HFF-Myc (cell line): ENCODE measurements at regions not wholly inside any gene's neighbourhood (a gene's known extent, or its start where the extent isn't known, plus 50 kb on each side); places are given as distances from the start of the nearest gene placed in this dataset.

Source experiments
- DNase-seq: peaks from one replicate; pipeline ENCODE4 v3.0.0-alpha.2; 2011; ENCODE audit warnings: low read depth; ENCODE audit errors: extremely low read depth
- H3K4me3 ChIP-seq: replicated peaks from 2 replicates; pipeline ENCODE4 v1.5.1; 2011; ENCODE audit warnings: low read depth, mild to moderate bottlenecking, control low read depth, low read length
- TF ChIP-seq, protein P1 (sequence below): IDR thresholded peaks from 2 replicates; pipeline ENCODE4 v1.5.1; 2012; ENCODE audit warnings: mild to moderate bottlenecking, low read depth, low read length, control low read depth; ENCODE audit errors: missing control alignments

GRCh38 chr5:52725808-52726207 lies 61.9 kb upstream of the ITGA1 start:
- H3K4me3 ChIP-seq = no peak overlapping the region
- TF ChIP-seq, protein P1, sequence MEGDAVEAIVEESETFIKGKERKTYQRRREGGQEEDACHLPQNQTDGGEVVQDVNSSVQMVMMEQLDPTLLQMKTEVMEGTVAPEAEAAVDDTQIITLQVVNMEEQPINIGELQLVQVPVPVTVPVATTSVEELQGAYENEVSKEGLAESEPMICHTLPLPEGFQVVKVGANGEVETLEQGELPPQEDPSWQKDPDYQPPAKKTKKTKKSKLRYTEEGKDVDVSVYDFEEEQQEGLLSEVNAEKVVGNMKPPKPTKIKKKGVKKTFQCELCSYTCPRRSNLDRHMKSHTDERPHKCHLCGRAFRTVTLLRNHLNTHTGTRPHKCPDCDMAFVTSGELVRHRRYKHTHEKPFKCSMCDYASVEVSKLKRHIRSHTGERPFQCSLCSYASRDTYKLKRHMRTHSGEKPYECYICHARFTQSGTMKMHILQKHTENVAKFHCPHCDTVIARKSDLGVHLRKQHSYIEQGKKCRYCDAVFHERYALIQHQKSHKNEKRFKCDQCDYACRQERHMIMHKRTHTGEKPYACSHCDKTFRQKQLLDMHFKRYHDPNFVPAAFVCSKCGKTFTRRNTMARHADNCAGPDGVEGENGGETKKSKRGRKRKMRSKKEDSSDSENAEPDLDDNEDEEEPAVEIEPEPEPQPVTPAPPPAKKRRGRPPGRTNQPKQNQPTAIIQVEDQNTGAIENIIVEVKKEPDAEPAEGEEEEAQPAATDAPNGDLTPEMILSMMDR = no peak
- no peak for DNase-seq

DNA sequence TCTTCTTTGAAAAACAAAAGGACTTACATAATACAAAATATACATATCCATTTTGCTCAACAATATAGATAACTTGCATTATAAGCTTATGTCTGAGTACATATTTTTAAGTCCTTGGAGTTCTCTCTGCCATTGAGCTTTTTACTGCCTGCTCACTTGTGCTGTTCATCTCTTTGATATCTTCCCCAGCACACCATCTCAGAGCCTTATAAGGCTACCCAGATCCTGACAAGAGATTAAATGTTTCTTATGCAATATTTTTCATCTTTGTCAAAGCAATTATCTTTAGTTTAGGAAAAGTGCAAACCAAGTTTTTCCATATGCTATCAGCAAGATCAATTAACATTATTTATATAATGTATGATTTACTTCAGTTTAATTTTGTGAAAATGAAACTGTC lies 60.7 kb upstream of the ITGA1 start:
- DNase-seq = no peak
- TF ChIP-seq, protein P1 = no peak
- H3K4me3 ChIP-seq = no peak overlapping the region

DNA sequence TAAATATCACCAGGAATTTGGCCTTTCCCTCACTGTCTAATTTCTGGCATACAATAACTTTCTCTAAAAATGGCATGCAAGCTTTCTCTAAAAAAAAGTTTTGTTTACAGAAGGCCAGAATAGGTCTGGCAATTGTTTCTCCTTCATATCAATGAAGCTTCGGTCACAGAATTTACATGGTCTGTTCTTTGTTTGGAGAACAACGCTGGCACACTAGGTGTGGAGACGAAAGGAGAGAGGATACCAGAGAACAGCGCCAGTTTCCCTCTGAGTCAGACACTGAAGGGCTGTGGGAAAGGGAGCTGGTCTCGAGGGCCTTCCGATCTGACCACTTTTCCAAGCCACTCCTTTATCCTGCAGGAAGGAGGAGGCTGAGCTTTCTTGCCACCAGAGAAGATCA lies 60.1 kb upstream of the ITGA1 start:
- H3K4me3 ChIP-seq = no peak overlapping the region
- DNase-seq = no peak

GRCh38 chr5:52728224-52728623 lies 59.5 kb upstream of the ITGA1 start:
- TF ChIP-seq, protein P1 = no peak
- no peak for DNase-seq
- no peak overlapping the region for H3K4me3 ChIP-seq

More for the DNA sequence above, 60.1 kb upstream of the ITGA1 start:
- TF ChIP-seq, protein P1 = no peak

DNA sequence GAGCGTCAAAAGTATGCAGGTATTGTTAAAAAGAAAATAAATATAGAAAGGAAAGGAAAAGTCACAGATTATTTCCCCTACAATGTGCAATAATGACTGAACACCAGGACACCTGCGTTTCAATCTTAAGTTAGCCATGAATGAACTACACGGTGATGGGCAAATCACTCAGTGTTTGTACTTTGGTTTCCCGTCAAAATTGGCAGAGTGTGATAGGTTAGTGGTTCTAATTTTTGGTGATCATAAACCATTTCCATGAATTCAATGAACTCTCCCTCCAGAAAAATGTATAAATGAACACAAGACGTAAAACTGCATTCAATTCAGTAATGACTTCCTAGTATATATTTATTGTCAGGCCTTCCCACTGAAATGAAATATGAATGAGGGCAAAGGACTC lies 59.0 kb upstream of the ITGA1 start:
- DNase-seq = no peak
- TF ChIP-seq, protein P1 = no peak
- no peak overlapping the region for H3K4me3 ChIP-seq

GRCh38 chr5:52731274-52732027 lies 56.3 kb upstream of the ITGA1 start:
- TF ChIP-seq, protein P1 = no peak
- H3K4me3 ChIP-seq = no peak overlapping the region
- no peak for DNase-seq

DNA sequence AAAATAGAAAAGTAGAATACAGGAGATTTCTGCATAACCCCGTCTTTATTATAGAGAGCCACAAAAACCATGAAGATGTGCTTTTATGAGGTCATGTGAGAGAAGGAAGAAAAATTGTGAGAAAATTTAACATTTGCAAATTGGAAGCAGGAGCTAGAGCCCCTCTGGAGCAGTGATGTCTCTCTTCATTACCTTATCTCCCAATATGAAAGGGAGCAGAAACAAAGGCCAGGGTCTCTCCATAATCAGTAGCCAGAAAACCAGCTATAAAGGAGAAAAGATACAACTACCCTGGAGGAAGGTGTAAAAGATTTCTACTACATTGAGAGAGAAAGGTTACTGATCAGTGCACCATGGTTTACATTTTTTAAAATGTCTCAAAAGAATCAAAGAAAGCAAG lies 53.2 kb upstream of the ITGA1 start:
- no peak for DNase-seq
- H3K4me3 ChIP-seq = no peak overlapping the region
- TF ChIP-seq, protein P1 = no peak
